ENCODE measurements at regions not wholly inside any gene's neighbourhood (a gene's known extent, or its start where the extent isn't known, plus 50 kb on each side); places are given as distances from the start of the nearest gene placed in this dataset.

GRCh38 chr11:128116447-128116846 lies 470.9 kb downstream of the ETS1 start:
- TF ChIP-seq CTCF (IDR thresholded peaks at IDR 0.05) (no peak), POLR2A (IDR thresholded peaks at IDR 0.05) (no peak)
